ENCODE measurements at regions not wholly inside any gene's neighbourhood (a gene's known extent, or its start where the extent isn't known, plus 50 kb on each side); places are given as distances from the start of the nearest gene placed in this dataset.

DNA sequence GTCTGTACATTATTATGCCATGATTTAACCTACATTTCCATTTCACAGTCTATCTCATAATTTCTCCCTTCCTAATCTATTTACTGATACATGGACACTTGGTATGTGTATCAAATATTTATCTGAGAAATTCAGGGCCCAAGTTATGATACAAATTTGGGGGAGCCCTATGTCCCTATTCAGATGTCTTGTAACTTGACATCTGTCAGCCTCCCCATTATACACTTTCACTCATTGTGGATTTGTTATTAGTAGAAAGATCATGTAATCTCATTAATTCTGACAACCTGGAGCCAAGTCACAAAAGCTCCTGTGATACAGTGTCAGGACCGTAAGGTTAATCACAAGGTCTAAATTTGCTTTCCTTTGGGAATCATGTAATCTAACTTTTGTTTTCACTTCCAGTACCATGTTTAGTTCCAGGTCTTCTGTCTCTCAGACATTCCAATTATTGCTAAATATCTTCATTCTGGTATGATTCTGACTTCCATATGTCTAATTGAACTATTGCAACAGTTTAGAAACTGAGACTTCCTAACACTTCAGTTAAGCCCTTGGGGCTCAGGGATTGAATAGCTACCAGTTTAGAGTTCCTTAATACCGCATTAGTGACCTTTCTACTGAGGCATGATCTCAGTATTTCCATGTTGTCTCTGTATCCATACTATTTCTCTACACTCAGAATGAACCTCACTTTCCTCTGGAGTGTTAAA is 182.9 kb upstream of the NUDT12 start:
- ATAC-seq = no peak
- TF ChIP-seq TCF4 (CRISPR knock-in tag; IDR thresholded peaks at IDR 0.05; ENCODE audit: borderline replicate concordance) = no peak
- TF ChIP-seq ZFP30 (CRISPR knock-in tag; IDR thresholded peaks at IDR 0.05) = no peak
- no peak for TF ChIP-seq ZNF70 (CRISPR knock-in tag; IDR thresholded peaks at IDR 0.05)
- TF ChIP-seq, protein P1, sequence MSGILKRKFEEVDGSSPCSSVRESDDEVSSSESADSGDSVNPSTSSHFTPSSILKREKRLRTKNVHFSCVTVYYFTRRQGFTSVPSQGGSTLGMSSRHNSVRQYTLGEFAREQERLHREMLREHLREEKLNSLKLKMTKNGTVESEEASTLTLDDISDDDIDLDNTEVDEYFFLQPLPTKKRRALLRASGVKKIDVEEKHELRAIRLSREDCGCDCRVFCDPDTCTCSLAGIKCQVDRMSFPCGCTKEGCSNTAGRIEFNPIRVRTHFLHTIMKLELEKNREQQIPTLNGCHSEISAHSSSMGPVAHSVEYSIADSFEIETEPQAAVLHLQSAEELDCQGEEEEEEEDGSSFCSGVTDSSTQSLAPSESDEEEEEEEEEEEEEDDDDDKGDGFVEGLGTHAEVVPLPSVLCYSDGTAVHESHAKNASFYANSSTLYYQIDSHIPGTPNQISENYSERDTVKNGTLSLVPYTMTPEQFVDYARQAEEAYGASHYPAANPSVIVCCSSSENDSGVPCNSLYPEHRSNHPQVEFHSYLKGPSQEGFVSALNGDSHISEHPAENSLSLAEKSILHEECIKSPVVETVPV (CRISPR knock-in tag; IDR thresholded peaks at IDR 0.05) = no peak
- no peak for TF ChIP-seq BACH2 (CRISPR knock-in tag; IDR thresholded peaks at IDR 0.05; ENCODE audit: borderline replicate concordance)
- TF ChIP-seq RARB (CRISPR knock-in tag; IDR thresholded peaks at IDR 0.05) = no peak

DNA sequence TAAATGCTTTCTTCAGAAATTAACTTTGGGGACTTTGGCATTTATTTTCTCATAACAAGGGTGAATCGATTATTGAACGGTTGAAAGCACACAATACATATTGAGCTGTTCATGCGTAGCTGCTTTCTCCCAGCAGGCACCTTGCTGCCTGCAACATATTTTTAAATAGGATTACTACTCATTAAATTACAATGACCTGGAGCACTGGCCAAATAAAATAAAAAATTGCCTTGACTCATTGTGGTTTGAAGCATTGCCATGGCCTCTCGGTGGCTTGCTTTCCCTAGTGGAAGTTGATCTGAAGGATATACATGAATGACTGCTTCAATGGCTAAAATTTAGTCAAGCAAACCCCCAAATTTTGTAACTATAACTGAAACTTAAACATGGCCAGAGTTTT is 181.6 kb upstream of the NUDT12 start:
- no peak for TF ChIP-seq RARB (CRISPR knock-in tag; IDR thresholded peaks at IDR 0.05)
- no peak for TF ChIP-seq ZNF565 (CRISPR knock-in tag; conservative IDR thresholded peaks at IDR 0.05; ENCODE audit: low read depth)
- peak; percentile 79 for TF ChIP-seq ZC3H10 (CRISPR knock-in tag; IDR thresholded peaks at IDR 0.05)
- 0 out of 2 replicates have a peak, but pooled peaks have one; percentile 15 for TF ChIP-seq ISL1 (CRISPR knock-in tag; IDR thresholded peaks at IDR 0.05)
- peak; percentile 30; the same call in 1 of the 2 replicates for TF ChIP-seq ZFP30 (CRISPR knock-in tag; IDR thresholded peaks at IDR 0.05)
- peak; percentile 95 for ATAC-seq

DNA sequence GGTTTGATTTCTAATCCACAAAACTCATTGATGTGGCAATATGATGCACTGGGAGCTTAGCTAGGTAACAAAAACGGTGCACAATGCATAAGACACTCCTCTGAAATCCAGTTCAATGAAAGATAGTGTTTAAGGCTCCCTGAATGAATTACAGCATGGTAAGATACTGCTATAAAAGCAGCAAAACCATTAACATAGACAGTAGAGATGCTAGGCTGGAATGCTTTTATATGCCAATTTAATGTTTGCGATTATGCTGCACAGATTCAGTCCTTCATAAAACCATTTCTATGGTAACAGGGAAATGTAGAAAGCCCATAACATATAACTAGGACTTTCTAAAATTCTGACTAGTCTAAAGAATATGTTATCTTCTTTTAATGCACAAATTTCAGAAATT is 180.8 kb upstream of the NUDT12 start:
- TF ChIP-seq ZFP3 (CRISPR knock-in tag; IDR thresholded peaks at IDR 0.05) (no peak), SNAI2 (CRISPR knock-in tag; IDR thresholded peaks at IDR 0.05) (no peak), ZFP30 (CRISPR knock-in tag; IDR thresholded peaks at IDR 0.05) (no peak), ZNF8 (CRISPR knock-in tag; IDR thresholded peaks at IDR 0.05) (no peak), BACH2 (CRISPR knock-in tag; IDR thresholded peaks at IDR 0.05; ENCODE audit: borderline replicate concordance) (no peak), GLIS3 (CRISPR knock-in tag; IDR thresholded peaks at IDR 0.05) (no peak), ISL1 (CRISPR knock-in tag; IDR thresholded peaks at IDR 0.05) (no peak), OSR1 (CRISPR knock-in tag; IDR thresholded peaks at IDR 0.05) (no peak), ESRRG (CRISPR knock-in tag; IDR thresholded peaks at IDR 0.05) (no peak), RARB (CRISPR knock-in tag; IDR thresholded peaks at IDR 0.05) (no peak), TCF4 (CRISPR knock-in tag; IDR thresholded peaks at IDR 0.05; ENCODE audit: borderline replicate concordance) (no peak), PPARA (CRISPR knock-in tag; IDR thresholded peaks at IDR 0.05; ENCODE audit: borderline replicate concordance) (no peak), ARNTL (CRISPR knock-in tag; IDR thresholded peaks at IDR 0.05; ENCODE audit: borderline replicate concordance, low read depth) (no peak), ZNF70 (CRISPR knock-in tag; IDR thresholded peaks at IDR 0.05) (no peak)
- TF ChIP-seq, protein P2, sequence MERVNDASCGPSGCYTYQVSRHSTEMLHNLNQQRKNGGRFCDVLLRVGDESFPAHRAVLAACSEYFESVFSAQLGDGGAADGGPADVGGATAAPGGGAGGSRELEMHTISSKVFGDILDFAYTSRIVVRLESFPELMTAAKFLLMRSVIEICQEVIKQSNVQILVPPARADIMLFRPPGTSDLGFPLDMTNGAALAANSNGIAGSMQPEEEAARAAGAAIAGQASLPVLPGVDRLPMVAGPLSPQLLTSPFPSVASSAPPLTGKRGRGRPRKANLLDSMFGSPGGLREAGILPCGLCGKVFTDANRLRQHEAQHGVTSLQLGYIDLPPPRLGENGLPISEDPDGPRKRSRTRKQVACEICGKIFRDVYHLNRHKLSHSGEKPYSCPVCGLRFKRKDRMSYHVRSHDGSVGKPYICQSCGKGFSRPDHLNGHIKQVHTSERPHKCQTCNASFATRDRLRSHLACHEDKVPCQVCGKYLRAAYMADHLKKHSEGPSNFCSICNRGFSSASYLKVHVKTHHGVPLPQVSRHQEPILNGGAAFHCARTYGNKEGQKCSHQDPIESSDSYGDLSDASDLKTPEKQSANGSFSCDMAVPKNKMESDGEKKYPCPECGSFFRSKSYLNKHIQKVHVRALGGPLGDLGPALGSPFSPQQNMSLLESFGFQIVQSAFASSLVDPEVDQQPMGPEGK (CRISPR knock-in tag; IDR thresholded peaks at IDR 0.05; ENCODE audit: borderline replicate concordance) = no peak
- TF ChIP-seq, protein P3, sequence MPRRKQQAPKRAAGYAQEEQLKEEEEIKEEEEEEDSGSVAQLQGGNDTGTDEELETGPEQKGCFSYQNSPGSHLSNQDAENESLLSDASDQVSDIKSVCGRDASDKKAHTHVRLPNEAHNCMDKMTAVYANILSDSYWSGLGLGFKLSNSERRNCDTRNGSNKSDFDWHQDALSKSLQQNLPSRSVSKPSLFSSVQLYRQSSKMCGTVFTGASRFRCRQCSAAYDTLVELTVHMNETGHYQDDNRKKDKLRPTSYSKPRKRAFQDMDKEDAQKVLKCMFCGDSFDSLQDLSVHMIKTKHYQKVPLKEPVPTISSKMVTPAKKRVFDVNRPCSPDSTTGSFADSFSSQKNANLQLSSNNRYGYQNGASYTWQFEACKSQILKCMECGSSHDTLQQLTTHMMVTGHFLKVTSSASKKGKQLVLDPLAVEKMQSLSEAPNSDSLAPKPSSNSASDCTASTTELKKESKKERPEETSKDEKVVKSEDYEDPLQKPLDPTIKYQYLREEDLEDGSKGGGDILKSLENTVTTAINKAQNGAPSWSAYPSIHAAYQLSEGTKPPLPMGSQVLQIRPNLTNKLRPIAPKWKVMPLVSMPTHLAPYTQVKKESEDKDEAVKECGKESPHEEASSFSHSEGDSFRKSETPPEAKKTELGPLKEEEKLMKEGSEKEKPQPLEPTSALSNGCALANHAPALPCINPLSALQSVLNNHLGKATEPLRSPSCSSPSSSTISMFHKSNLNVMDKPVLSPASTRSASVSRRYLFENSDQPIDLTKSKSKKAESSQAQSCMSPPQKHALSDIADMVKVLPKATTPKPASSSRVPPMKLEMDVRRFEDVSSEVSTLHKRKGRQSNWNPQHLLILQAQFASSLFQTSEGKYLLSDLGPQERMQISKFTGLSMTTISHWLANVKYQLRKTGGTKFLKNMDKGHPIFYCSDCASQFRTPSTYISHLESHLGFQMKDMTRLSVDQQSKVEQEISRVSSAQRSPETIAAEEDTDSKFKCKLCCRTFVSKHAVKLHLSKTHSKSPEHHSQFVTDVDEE (CRISPR knock-in tag; IDR thresholded peaks at IDR 0.05) = no peak
- TF ChIP-seq, protein P1 (CRISPR knock-in tag; IDR thresholded peaks at IDR 0.05) = no peak
- TF ChIP-seq, protein P4, sequence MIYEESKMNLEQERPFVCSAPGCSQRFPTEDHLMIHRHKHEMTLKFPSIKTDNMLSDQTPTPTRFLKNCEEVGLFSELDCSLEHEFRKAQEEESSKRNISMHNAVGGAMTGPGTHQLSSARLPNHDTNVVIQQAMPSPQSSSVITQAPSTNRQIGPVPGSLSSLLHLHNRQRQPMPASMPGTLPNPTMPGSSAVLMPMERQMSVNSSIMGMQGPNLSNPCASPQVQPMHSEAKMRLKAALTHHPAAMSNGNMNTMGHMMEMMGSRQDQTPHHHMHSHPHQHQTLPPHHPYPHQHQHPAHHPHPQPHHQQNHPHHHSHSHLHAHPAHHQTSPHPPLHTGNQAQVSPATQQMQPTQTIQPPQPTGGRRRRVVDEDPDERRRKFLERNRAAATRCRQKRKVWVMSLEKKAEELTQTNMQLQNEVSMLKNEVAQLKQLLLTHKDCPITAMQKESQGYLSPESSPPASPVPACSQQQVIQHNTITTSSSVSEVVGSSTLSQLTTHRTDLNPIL (CRISPR knock-in tag; IDR thresholded peaks at IDR 0.05; ENCODE audit: low read depth) = no peak
- peak; percentile 50 for ATAC-seq
